Glutamatergic neuron (in vitro differentiated cells): ENCODE measurements at regions not wholly inside any gene's neighbourhood (a gene's known extent, or its start where the extent isn't known, plus 50 kb on each side); places are given as distances from the start of the nearest gene placed in this dataset.

Experiments used
- DNase-seq: peaks from one replicate; pipeline ENCODE4 v3.0.0; 2022
- H3K27ac Mint-ChIP-seq: one replicate; pipeline ENCODE4 v1.8.0; 2020; ENCODE audit warnings: mild to moderate bottlenecking, mixed read lengths, inconsistent platforms; ENCODE audit not compliant: unreplicated experiment
- H3K27me3 Mint-ChIP-seq: one replicate; pipeline ENCODE4 v1.8.0; 2020; ENCODE audit warnings: mild to moderate bottlenecking, moderate library complexity, mixed read lengths, inconsistent platforms; ENCODE audit not compliant: unreplicated experiment
- H3K36me3 Mint-ChIP-seq: one replicate; pipeline ENCODE4 v1.8.0; 2020; ENCODE audit warnings: mild to moderate bottlenecking, mixed read lengths, inconsistent platforms; ENCODE audit not compliant: unreplicated experiment
- H3K4me1 Mint-ChIP-seq: one replicate; pipeline ENCODE4 v1.8.0; 2020; ENCODE audit warnings: mild to moderate bottlenecking, low read depth, mixed read lengths, inconsistent platforms; ENCODE audit not compliant: unreplicated experiment
- H3K4me3 Mint-ChIP-seq: one replicate; pipeline ENCODE4 v1.8.0; 2020; ENCODE audit warnings: mild to moderate bottlenecking, mixed read lengths, inconsistent platforms; ENCODE audit not compliant: unreplicated experiment
- H3K9me3 Mint-ChIP-seq: one replicate; pipeline ENCODE4 v1.8.0; 2020; ENCODE audit warnings: mild to moderate bottlenecking, moderate library complexity, mixed read lengths, inconsistent platforms; ENCODE audit not compliant: unreplicated experiment
- CTCF ChIP-seq: fragments of 200-600 bp; sonication (generic); IDR thresholded peaks from one replicate; pipeline ENCODE4 v1.5.0; 2021; ENCODE audit not compliant: partially characterized antibody, unreplicated experiment

- H3K4me3 Mint-ChIP-seq = no peak overlapping the region
- no peak for TF ChIP-seq CTCF
- no peak for DNase-seq
- H3K4me1 Mint-ChIP-seq = no peaks in the 10 kb centered on the region
- no peaks in the 10 kb centered on the region for H3K27me3 Mint-ChIP-seq
- H3K9me3 Mint-ChIP-seq = no peaks in the 10 kb centered on the region
- H3K36me3 Mint-ChIP-seq = no peaks in the 10 kb centered on the region
- H3K27ac Mint-ChIP-seq = no peak overlapping the region
Observed at GRCh38 chr6:66866801-66867200, 1159.8 kb upstream of the EYS start.

GRCh38 chr6:66865771-66866170, 1158.7 kb upstream of the EYS start:
- Mint-ChIP-seq H3K27ac (no peak overlapping the region), H3K4me1 (no peaks in the 10 kb centered on the region), H3K9me3 (no peaks in the 10 kb centered on the region), H3K36me3 (no peaks in the 10 kb centered on the region), H3K27me3 (no peaks in the 10 kb centered on the region), H3K4me3 (no peak overlapping the region)
- TF ChIP-seq CTCF = no peak
- no peak for DNase-seq

- H3K27me3 Mint-ChIP-seq = no peaks in the 10 kb centered on the region
- no peak overlapping the region for H3K27ac Mint-ChIP-seq
- DNase-seq = no peak
- TF ChIP-seq CTCF = no peak
- H3K4me1 Mint-ChIP-seq = no peaks in the 10 kb centered on the region
- H3K4me3 Mint-ChIP-seq = no peak overlapping the region
- H3K36me3 Mint-ChIP-seq = no peaks in the 10 kb centered on the region
- no peaks in the 10 kb centered on the region for H3K9me3 Mint-ChIP-seq
Observed at GRCh38 chr6:66861007-66861541, 1154.0 kb upstream of the EYS start.

GRCh38 chr6:66860328-66860727, 1153.3 kb upstream of the EYS start:
- Mint-ChIP-seq H3K4me3 (no peak overlapping the region), H3K9me3 (no peaks in the 10 kb centered on the region), H3K36me3 (no peaks in the 10 kb centered on the region), H3K27ac (no peak overlapping the region), H3K4me1 (no peaks in the 10 kb centered on the region), H3K27me3 (no peaks in the 10 kb centered on the region)
- no peak for DNase-seq
- no peak for TF ChIP-seq CTCF

- DNase-seq = no peak
- Mint-ChIP-seq H3K36me3 (no peaks in the 10 kb centered on the region), H3K4me3 (no peak overlapping the region), H3K4me1 (no peaks in the 10 kb centered on the region), H3K27ac (no peak overlapping the region), H3K27me3 (no peaks in the 10 kb centered on the region), H3K9me3 (no peaks in the 10 kb centered on the region)
- no peak for TF ChIP-seq CTCF
Observed at GRCh38 chr6:66858196-66858595, 1151.2 kb upstream of the EYS start.
